AG04449 (cell line): ENCODE measurements at regions not wholly inside any gene's neighbourhood (a gene's known extent, or its start where the extent isn't known, plus 50 kb on each side); places are given as distances from the start of the nearest gene placed in this dataset.

Source experiments
- CTCF ChIA-PET: fragments of 350-600 bp; formaldehyde crosslinking; extraction: SDS; loops from one replicate; lab custom pipeline; 2021; ENCODE audit warnings: antibody characterized with exemption; lab: Yijun Ruan, JAX
- POLR2A ChIA-PET: fragments of 400-600, 350-600 bp; formaldehyde crosslinking; extraction: SDS; loops from one replicate; lab custom pipeline; 2020; ENCODE audit warnings: antibody characterized with exemption, inconsistent platforms; lab: Yijun Ruan, JAX
- DNase-seq: peaks from one replicate; pipeline ENCODE4 v3.0.0-alpha.2; 2010; ENCODE audit warnings: low read depth, low spot score
- H3K4me3 ChIP-seq: 2 replicates; pipeline ENCODE4 v1.5.1; 2011; ENCODE audit warnings: low read depth, mild to moderate bottlenecking, control low read depth, low read length
- CTCF ChIP-seq: IDR thresholded peaks from one replicate; pipeline ENCODE4 v1.5.1; 2011; ENCODE audit warnings: mild to moderate bottlenecking, moderate library complexity, low read length, control low read depth, inconsistent platforms; ENCODE audit not compliant: insufficient read depth; ENCODE audit errors: missing control alignments

GRCh38 chr17:62905233-62905632 lies 60.8 kb upstream of the TANC2 start:
- no peak for TF ChIP-seq CTCF
- ChIA-PET CTCF (no interaction called here), POLR2A (no interaction called here)
- no peak for DNase-seq
- H3K4me3 ChIP-seq: no peak overlapping the region

- H3K4me3 ChIP-seq: no peak overlapping the region
- TF ChIP-seq CTCF: no peak
- ChIA-PET CTCF (no interaction called here), POLR2A (no interaction called here)
- DNase-seq: no peak
Measured at GRCh38 chr17:62902531-62903220, 63.4 kb upstream of the TANC2 start.

GRCh38 chr17:62901544-62901943 lies 64.5 kb upstream of the TANC2 start:
- CTCF ChIA-PET: no interaction called here
- no peak for DNase-seq
- no peak overlapping the region for H3K4me3 ChIP-seq
- no peak for TF ChIP-seq CTCF
- POLR2A ChIA-PET: no interaction called here

- ChIA-PET CTCF (no interaction called here), POLR2A (no interaction called here)
- no peak for TF ChIP-seq CTCF
- no peak for DNase-seq
- no peak overlapping the region for H3K4me3 ChIP-seq
Measured at GRCh38 chr17:62900096-62900495, 65.9 kb upstream of the TANC2 start.

GRCh38 chr17:62899361-62899760 lies 66.7 kb upstream of the TANC2 start:
- no peak overlapping the region for H3K4me3 ChIP-seq
- TF ChIP-seq CTCF: no peak
- POLR2A ChIA-PET: no interaction called here
- DNase-seq: no peak
- CTCF ChIA-PET: no interaction called here

- ChIA-PET POLR2A (no interaction called here), CTCF (no interaction called here)
- no peak overlapping the region for H3K4me3 ChIP-seq
- DNase-seq: no peak
- no peak for TF ChIP-seq CTCF
Measured at GRCh38 chr17:62898239-62898864, 67.7 kb upstream of the TANC2 start.
